RWPE1 (cell line): ENCODE measurements at regions not wholly inside any gene's neighbourhood (a gene's known extent, or its start where the extent isn't known, plus 50 kb on each side); places are given as distances from the start of the nearest gene placed in this dataset.

Experiments used
- CTCF ChIA-PET: fragments of 350-600 bp; sonication (Branson Sonifier 250); formaldehyde crosslinking; extraction: SDS; loops from one replicate; lab custom pipeline; 2021; lab: Yijun Ruan, JAX
- POLR2A ChIA-PET: fragments of 400-600 bp; formaldehyde crosslinking; extraction: SDS; loops from one replicate; lab custom pipeline; 2020; ENCODE audit warnings: antibody characterized with exemption; ENCODE audit not compliant: low non-redundant PET; lab: Yijun Ruan, JAX
- DNase-seq: peaks from one replicate; pipeline ENCODE4 v3.0.0; 2012; ENCODE audit warnings: low spot score
- H3K27ac ChIP-seq: fragments of 450-650 bp; 2 replicates; pipeline ENCODE4 v1.5.1; 2017
- TF ChIP-seq, protein P1 (sequence below): fragments of 450-650 bp; conservative IDR thresholded peaks from 2 replicates; pipeline ENCODE4 v1.5.1; 2017; ENCODE audit warnings: low read depth, mild to moderate bottlenecking

DNA sequence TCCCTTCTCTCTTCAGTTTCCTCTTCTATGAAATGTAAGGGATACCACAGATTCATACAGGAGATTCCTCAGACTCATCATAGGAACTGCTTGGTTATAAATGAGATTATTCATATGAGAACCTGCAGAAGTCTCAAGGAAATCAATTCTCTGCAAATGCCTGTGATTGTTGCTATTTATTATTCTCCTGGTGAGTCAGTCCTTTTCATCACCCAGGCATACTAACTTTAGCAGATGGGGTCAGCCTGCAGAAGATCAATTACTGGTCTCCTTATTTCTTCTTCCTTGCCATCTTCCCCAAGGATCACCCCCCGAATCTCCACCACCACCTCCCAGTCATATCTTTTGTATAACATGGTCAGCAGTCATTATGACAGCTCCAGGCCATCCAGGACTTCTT is 53.8 kb upstream of the DCP1A start:
- H3K27ac ChIP-seq, result no peak overlapping the region
- CTCF ChIA-PET, result no interaction called here
- DNase-seq, result no peak
- POLR2A ChIA-PET, result no interaction called here
- TF ChIP-seq, protein P1, sequence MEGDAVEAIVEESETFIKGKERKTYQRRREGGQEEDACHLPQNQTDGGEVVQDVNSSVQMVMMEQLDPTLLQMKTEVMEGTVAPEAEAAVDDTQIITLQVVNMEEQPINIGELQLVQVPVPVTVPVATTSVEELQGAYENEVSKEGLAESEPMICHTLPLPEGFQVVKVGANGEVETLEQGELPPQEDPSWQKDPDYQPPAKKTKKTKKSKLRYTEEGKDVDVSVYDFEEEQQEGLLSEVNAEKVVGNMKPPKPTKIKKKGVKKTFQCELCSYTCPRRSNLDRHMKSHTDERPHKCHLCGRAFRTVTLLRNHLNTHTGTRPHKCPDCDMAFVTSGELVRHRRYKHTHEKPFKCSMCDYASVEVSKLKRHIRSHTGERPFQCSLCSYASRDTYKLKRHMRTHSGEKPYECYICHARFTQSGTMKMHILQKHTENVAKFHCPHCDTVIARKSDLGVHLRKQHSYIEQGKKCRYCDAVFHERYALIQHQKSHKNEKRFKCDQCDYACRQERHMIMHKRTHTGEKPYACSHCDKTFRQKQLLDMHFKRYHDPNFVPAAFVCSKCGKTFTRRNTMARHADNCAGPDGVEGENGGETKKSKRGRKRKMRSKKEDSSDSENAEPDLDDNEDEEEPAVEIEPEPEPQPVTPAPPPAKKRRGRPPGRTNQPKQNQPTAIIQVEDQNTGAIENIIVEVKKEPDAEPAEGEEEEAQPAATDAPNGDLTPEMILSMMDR, result no peak

- DNase-seq, result no peak
- CTCF ChIA-PET, result no interaction called here
- no peak overlapping the region for H3K27ac ChIP-seq
- POLR2A ChIA-PET, result no interaction called here
- TF ChIP-seq, protein P1, result no peak
Observed at GRCh38 chr3:53402326-53402725, 55.0 kb upstream of the DCP1A start.

DNA sequence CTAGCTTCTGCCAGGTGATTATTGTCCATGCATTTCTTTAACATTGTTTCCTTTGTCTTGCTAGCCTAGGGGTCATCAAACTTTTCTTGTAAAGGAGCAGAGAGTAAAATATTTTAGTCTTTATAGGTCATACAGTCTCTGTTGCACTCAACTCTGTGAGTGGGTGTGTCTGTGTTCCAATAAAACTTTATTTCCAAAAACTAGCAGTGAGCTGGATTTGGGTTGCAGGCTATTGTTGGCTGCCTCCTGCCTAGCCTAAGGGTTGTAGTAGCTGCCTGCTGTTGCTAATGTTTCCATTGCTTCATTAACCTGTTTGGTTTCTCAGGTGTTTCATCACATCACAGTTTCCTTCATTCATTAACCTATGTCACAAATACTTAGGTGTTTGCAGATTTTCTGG is 64.0 kb upstream of the DCP1A start:
- POLR2A ChIA-PET, result no interaction called here
- DNase-seq, result no peak
- H3K27ac ChIP-seq, result no peak overlapping the region
- CTCF ChIA-PET, result no interaction called here
- TF ChIP-seq, protein P1, result no peak

GRCh38 chr3:53412953-53413352 is 65.6 kb upstream of the DCP1A start:
- no peak overlapping the region for H3K27ac ChIP-seq
- CTCF ChIA-PET, result no interaction called here
- TF ChIP-seq, protein P1, result no peak
- POLR2A ChIA-PET, result no interaction called here
- no peak for DNase-seq

- ChIA-PET POLR2A (no interaction called here), CTCF (no interaction called here)
- DNase-seq, result no peak
- TF ChIP-seq, protein P1, result no peak
- no peak overlapping the region for H3K27ac ChIP-seq
Observed at GRCh38 chr3:53416530-53416929, 69.2 kb upstream of the DCP1A start.

DNA sequence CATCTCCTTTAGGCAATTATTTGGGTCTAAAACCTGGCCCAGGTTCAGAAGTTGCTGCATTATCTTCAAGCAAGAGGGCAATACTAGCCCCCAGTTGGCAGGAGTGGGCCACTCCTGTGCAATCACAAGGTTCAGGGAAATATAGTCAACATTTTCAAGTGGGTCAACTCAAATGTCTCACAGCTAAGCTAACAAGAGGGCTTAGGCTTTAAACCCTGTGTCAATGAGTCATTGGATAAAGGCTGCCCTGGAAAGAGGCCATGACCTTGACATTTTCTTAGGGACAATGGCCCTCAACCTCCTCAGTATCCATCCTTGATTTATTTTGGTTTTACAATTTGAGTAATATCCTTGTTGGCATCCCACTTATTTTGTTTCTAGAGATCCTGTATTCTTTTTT is 73.5 kb upstream of the DCP1A start:
- H3K27ac ChIP-seq, result no peak overlapping the region
- DNase-seq, result no peak
- TF ChIP-seq, protein P1, result no peak
- CTCF ChIA-PET, result no interaction called here
- POLR2A ChIA-PET, result no interaction called here
